ENCODE measurements at regions not wholly inside any gene's neighbourhood (a gene's known extent, or its start where the extent isn't known, plus 50 kb on each side); places are given as distances from the start of the nearest gene placed in this dataset.
"Not testable (repeated sequence)": the region's sequence is repeated elsewhere in the genome, so short reads cannot be mapped to it uniquely, and the experiment has no call there.

DNA sequence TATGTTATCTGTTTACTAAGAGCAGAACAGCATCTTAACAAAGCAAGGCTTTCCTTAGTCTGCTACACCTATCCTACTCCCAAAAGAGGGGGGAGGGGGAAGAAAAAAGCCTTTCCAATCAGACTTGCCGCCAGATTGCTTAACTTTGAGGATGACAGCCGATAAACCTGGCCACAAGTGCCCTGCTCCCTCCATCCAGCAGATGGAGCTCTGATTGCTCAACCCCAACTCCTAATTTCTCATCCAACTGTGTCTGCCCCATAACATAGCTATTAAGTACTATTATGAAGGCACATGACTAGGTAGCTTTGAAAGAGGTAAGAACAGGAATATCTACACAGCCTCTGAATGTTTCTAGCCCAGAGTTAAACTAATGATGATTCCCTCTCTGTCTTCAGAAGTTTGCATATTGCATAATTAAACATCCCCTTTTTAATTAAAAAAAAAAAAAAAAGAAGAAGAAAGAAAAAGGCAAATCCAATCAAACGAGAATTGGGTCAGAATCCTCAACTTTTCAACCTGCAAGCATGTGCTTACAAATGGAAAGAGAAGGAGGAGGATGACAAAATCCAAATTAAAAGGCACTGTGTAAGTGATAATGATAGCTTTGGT is 247.4 kb downstream of the GALC start:
- CTCF ChIA-PET = interaction anchor here (0.7 to 1.1 kb wide), 3 partner anchors 14 to 1131 kb away, joined by 3 read pairs; no protein-coding TSS in a partner anchor
- POLR2A ChIA-PET = no interaction called here

- CTCF ChIA-PET, POLR2A ChIA-PET: not testable (repeated sequence)
Observed at GRCh38 chr14:87734577-87735360, 258.2 kb downstream of the GALC start.

- POLR2A ChIA-PET, CTCF ChIA-PET: not testable (repeated sequence)
Observed at GRCh38 chr14:87733115-87733514, 259.9 kb downstream of the GALC start.

DNA sequence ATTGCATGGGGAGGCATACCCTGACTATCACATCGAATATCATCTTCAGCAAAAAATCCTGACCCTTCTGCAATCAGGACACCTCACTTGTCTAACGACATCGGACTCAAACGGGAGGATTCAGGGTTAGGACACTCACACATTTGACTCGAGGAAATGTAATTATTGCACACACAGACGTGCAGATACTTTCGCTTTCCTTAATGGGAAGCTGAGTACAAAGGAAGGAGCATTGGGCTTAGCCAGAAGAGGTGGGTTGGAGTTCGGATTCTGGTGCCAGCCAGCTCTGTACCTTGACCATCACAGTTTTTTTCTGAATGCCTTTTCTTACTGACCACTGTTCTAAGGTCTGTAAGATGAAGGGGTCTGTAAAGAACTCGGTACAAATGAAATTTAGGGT is 260.4 kb downstream of the GALC start:
- POLR2A ChIA-PET = no interaction called here

GRCh38 chr14:87725318-87725717 is 267.7 kb downstream of the GALC start:
- ChIA-PET POLR2A (no interaction called here), CTCF (no interaction called here)

More for the DNA sequence above, 260.4 kb downstream of the GALC start:
- CTCF ChIA-PET = no interaction called here

DNA sequence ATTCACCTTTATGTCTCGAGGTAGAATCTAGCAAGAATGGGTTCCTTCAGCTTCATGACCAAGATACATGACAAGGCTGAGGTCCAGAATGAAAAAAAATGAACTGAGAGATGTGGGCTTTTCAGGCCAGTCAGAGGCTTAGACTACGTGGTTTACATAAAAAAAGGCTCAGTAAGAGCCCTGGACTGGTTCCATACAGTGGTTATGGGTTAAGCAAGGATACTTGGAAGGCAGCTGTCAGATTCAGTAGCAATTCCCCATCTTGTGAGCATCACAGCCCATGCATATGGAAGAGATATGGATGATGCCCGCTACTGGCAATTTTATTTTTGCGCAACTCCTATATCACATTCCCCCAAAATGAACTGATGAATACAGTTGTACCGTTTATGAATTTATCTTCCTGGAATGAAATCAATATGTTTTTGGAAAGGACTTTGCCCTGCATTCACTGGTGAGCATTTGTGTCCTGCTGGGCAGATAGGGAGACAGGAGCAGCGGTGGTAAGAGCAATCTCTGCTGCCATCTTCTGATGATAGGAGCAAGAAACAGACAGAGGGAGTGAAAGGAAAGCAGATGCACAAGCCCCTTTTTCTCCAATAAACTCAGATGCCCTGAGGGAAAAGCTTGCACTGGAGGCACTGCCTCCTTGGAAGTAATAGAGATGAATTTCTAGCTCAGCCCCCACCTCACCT is 280.4 kb downstream of the GALC start:
- CTCF ChIA-PET = no interaction called here
- POLR2A ChIA-PET = no interaction called here

DNA sequence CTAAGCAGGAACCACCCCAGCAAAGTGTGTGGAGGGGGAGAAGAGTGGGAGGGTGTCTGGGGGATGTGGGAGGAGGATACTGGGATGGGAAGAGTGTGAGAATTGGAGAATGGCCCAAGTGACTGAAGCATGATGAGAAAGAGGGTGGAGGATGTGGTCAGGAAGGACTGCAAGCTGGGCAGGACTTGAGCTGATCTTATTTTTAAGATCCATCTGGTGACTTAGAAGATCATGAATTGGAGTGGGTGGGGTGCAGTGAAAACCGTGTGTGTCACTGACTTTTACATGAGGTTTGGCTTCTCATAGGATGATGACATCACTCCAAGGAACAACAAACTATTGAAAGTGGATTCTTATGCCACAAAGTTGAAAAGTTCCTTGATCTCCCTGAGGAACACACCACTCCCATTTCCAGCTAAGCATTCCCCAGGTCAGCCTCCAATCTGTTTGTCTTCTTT is 287.5 kb downstream of the GALC start:
- CTCF ChIA-PET = no interaction called here
- POLR2A ChIA-PET = no interaction called here

GRCh38 chr14:87698481-87698880 is 294.5 kb downstream of the GALC start:
- CTCF ChIA-PET = no interaction called here
- POLR2A ChIA-PET = no interaction called here

DNA sequence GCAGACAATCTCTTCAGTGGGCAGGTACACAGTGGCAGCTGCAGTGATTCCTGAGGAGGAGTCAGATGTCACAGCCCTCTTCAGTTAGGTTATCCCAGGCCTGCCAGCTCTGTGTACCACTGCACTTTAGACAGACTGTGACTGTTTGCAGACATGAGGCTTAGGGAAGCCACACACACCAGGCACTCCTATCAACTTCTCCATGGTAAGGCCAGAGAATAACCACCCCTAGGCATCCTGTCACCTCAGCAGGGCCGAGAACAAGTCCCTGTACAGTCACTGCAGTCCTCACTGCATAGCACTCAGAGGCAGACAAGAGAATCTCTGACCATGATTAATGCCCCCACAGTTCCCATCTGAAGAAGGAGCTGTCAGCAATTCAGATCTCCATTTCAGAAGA is 296.5 kb downstream of the GALC start:
- ChIA-PET POLR2A (no interaction called here), CTCF (no interaction called here)

DNA sequence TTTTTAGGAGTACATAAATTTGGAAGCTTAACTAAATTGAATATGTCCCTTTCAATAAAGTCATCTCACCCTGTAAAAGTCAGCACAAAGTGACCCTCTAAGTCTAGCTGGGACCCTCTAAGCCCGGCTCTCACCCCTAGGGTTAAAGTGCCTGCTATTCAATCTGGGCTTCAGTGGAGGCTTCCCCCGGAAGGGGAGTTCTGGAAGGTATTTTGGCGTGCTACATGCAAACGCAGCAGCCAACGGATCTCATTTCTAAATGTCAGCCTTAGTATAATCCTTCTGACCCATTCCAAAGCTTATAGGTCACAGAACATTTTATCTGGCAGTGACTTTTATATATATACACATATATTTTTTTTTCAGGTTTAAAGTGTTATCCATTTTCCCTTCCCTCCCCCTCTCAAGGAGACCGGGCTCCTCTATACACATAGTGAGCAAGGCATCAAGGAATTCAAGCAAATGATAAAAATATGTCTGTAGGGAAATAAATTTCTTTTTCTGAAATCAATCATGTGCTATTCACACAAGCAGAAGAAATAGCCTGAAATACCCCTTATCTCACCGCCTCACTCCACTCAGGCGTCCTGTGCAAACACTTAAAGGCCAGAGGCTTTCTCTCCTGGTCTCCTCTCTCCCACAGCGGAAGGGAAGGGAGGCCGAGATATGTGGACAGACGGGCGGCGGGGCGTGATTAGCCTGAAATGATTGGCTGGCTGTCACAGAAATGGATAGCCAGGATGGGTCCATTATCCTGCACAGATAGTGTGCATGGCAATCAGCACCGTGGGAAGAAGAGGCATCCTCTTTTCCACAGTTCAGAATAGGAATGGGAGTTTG is 301.7 kb downstream of the GALC start:
- POLR2A ChIA-PET = no interaction called here
- CTCF ChIA-PET = interaction anchor here (0.5 to 0.6 kb wide), 2 partner anchors 13 to 556 kb away, joined by 3 read pairs; no protein-coding TSS in a partner anchor

DNA sequence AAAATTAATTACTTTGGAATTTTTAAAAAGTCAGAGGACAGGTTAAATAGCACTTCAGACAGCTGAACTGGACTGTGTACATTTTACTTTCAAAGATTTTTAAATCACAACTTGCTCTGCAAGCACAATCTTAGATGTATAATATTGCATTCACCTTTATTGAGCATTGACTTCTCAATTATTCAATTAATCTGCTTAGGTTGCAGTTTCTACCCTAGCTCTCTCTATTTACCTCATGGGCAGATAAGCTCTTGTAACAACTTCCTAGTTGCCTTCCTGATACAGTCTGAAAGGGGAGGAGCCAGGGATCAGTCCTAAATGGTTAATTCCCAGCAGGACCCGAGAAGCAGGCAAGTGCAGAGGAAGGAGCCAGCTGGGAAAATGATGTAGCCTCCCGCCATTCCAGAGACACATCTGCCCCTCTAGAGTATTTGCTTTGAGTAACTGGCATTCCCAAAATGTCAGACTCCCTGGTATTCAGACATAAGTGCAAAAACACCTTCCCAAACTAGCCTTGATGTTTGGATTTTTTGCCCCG is 302.8 kb downstream of the GALC start:
- CTCF ChIA-PET = no interaction called here
- POLR2A ChIA-PET = no interaction called here

DNA sequence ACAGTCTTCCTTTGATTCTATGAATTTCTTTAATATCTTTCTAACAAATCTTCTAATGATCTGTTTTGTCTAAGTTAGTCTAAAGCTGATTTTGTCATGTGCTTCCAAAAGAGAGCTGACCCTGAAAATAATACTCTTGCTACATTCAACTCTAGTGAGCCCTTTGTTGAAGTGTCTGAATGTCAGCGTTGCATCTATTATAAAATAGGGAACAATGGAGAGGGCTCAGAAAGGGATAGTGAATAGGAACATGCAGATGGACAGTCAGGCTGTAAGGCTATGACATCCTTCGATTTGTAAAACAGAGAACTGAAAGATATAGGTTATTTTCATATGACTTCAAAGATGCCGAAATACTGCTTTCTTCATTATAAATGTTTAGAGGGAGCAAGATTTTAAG is 304.5 kb downstream of the GALC start:
- CTCF ChIA-PET = no interaction called here
- POLR2A ChIA-PET = no interaction called here

GRCh38 chr14:87687420-87687819 is 305.6 kb downstream of the GALC start:
- CTCF ChIA-PET = no interaction called here

DNA sequence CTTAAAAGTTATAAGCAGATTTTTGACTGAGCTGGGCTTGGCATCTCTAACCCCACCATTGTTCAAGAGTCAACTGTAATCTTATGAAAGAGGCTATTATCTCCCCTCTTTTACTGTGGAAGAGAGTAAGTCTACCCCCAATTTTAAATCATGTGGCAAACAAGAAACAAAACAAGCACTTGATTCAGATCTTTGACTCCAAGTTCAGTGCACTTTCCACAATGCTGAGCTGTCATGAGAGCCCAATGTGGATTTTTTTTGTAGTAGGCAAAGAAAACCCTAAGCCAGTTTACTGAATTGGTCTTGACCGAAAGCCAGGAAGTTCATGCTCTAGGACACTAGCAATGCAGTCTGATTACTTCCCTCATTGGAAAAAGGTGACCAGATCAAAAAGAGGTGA is 306.2 kb downstream of the GALC start:
- ChIA-PET POLR2A (no interaction called here), CTCF (no interaction called here)

More at GRCh38 chr14:87687420-87687819, 305.6 kb downstream of the GALC start:
- POLR2A ChIA-PET = no interaction called here

- ChIA-PET POLR2A (no interaction called here), CTCF (no interaction called here)
Observed at GRCh38 chr14:87679866-87680265, 313.1 kb downstream of the GALC start.

DNA sequence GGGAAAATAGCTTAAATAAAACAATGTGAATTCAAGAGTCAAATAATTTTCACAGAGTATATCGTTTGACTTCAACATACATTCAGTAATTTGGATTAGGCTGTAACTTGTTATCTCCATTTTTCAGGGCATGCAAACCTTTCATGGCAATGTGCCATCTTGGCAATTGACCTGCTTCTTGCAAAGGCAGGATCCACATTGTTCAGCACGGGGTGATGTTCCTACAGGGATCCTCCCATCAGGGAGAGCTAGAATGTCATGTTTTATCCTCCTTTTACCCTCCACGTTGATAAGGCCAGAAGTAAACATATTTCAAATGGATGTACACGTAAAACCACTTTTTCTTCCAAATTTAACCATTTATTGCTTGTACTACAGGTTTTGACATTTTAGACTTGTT is 314.4 kb downstream of the GALC start:
- ChIA-PET CTCF (interaction anchor here (0.7 kb wide), 1 partner anchor 12 kb away, joined by 3 read pairs; no protein-coding TSS in a partner anchor), POLR2A (no interaction called here)

DNA sequence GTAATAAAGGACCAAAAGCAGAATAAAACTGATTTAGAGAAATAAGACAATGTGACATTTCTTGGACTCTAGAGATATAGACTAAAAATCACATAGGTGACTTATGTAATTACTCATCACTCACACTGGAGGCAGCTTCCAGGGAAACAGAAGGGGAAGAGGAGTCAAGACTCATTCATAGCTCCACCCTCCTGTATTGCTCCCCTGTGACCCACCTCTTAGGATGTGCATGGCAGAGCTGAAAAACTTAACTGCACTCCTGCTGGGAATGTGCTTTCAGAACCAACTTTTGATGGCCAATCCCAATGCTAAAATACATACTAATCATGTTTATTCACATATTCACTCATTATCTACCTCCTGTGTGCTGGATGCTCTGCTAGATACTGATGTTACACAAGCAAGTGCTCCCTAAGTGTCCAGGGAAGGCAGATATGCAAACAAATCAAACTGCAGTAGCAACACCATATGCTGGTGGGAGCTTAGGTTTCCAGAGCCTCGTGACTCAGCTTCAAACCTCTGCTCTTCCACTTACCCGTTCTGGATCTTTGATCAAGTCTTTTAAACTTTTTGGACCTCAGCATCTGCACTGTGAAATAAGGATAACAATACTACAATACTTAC is 316.1 kb downstream of the GALC start:
- ChIA-PET CTCF (no interaction called here), POLR2A (no interaction called here)

DNA sequence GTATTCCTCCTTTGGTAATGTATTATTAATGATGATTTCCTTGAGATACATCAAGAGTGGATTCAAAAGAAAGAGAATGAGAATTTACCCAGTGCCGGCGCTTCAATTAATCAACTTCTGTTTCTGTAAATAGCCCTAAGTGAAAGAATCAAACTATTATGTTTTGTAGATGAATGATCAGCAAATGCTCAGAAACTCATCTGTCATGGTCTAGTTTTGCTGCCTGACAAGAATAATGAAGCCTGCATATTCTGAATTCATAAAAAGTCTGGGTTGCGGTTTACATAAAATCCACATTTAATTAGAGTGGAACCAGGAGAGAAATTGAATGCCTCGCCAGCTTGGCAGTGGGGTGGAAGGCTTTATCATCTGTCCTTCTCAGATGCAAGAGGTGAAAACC is 325.3 kb downstream of the GALC start:
- ChIA-PET CTCF (no interaction called here), POLR2A (no interaction called here)

DNA sequence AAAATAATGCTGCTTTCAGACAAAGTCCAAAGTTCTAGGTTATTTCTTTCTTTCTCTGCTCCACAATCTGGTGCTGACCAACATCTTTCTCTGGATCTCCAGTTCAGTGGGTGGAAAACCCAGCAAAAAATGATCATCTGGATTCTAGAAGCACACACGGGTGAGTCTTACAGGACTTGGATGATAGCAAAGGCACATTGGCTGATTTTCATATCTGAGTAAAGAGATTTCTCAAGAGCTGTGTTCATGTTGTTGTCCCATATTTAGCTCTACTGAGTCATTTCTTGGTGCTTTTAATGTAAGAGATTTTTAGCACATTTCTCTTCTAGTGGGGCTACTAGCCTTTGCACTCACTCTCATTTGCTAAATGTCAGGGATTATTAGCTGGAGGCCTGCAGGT is 336.7 kb downstream of the GALC start:
- POLR2A ChIA-PET = no interaction called here
- CTCF ChIA-PET = no interaction called here

DNA sequence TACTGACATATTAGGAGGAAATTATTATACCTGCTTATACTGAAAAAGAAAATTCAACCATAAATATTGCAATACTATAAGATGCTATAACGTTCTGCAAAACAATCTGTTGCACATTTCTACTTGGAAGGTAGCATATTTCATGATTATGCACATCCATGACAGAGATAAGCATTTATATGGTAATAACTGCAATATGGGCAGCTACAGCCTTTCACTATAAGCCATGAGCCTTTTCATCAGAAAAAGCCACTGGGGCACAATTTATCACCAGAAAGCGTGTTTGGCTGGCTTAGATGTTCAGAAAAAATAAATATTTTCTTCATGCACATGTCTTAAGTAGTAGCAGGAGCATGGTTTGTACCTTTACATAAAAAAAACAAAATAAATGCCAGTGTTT is 340.7 kb downstream of the GALC start:
- POLR2A ChIA-PET = no interaction called here
- CTCF ChIA-PET = no interaction called here
